Mesodermal cell (in vitro differentiated cells): ENCODE measurements at regions not wholly inside any gene's neighbourhood (a gene's known extent, or its start where the extent isn't known, plus 50 kb on each side); places are given as distances from the start of the nearest gene placed in this dataset.
"Not testable (repeated sequence)": the region's sequence is repeated elsewhere in the genome, so short reads cannot be mapped to it uniquely, and the experiment has no call there.

Experiments used
- H3K27ac ChIP-seq: 2 replicates; pipeline ENCODE4 v1.7.0; 2013; ENCODE audit warnings: mild to moderate bottlenecking, low read depth, low read length, moderate library complexity; ENCODE audit not compliant: severe bottlenecking
- H3K36me3 ChIP-seq: 2 replicates; pipeline ENCODE4 v1.7.1; 2013; ENCODE audit warnings: mild to moderate bottlenecking, low read length, moderate library complexity; ENCODE audit not compliant: control insufficient read depth, insufficient read depth
- H3K4me1 ChIP-seq: one replicate; pipeline ENCODE4 v1.7.1; 2013; ENCODE audit warnings: mild to moderate bottlenecking, low read length; ENCODE audit not compliant: insufficient read depth, control insufficient read depth, poor library complexity, severe bottlenecking
- H3K4me3 ChIP-seq: 2 replicates; pipeline ENCODE4 v1.7.0; 2013; ENCODE audit warnings: low read length, control low read depth, mild to moderate bottlenecking; ENCODE audit not compliant: insufficient read depth, poor library complexity, severe bottlenecking; ENCODE audit errors: extremely low read depth
- H3K9me3 ChIP-seq: 2 replicates; pipeline ENCODE4 v1.7.1; 2013; ENCODE audit warnings: mild to moderate bottlenecking, low read length, moderate library complexity; ENCODE audit not compliant: control insufficient read depth
- WGBS, 2 experiments: methylation state at CpG; one replicate each; pipeline ENCODE4 v1.1.5; 2013; ENCODE audit warnings: missing lambda C conversion rate in 2 of 2; ENCODE audit not compliant: insufficient coverage in 2 of 2; 5-methylcytosine and 5-hydroxymethylcytosine counted together

DNA sequence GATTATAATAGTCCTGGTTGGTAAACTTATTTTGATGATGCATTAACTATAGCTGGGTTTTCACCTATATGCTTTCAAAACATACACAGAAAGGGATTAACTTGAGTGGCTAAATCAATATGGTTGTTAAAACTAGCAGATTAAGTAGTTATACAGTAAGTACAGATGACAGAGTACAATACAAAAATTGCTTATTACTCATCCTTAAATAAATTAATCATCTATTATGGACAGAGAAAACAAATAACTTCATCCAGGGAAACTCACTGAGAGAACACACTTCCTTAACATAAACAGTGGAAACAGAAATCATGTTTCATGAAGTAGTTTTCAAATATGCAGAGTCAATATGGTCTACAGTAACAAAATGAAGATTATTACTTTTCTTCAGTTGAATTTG, 133.4 kb downstream of the AREG start:
- no peaks in the 10 kb centered on the region for H3K9me3 ChIP-seq
- H3K4me1 ChIP-seq, result no peaks in the 10 kb centered on the region
- no peak overlapping the region for H3K4me3 ChIP-seq
- H3K36me3 ChIP-seq, result no peaks in the 10 kb centered on the region
- H3K27ac ChIP-seq, result no peak overlapping the region

GRCh38 chr4:74578865-74579264, 133.9 kb downstream of the AREG start:
- not testable (repeated sequence) for H3K27ac ChIP-seq, H3K4me3 ChIP-seq, H3K36me3 ChIP-seq, H3K4me1 ChIP-seq, H3K9me3 ChIP-seq
- WGBS, 2 experiments, result 77 to 86% methylated on average over 10 to 14 of the region's 19 CpGs

DNA sequence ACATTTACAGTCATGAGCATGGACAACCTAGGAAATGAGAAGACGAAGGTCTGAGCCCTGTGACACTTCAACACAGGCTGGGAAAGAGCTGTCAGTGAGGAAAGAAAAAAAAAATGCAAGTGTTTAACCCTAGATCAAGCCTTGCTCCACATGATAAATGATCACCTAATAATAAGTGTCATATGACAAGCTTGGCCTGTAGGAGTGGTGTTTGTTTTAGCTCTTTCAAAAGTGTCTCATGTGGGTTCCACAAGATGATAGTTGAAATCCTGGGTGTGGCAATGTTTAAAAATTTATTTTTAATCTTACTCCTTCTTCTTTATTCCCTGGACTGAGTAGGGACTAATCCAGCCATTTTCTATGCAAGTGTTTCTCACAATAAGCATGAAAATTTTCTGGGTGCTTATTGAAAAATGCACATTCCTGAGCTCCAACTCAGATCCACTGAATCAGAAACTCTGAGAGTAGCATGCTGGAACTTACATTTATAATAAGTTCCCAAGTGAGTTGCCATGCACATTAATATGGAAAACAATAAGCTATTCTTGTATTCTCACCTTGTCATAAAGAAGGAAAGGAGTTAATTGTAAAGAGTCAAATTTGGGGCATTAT, 138.3 kb downstream of the AREG start:
- Histone ChIP-seq H3K36me3 (no peaks in the 10 kb centered on the region), H3K4me3 (no peak overlapping the region), H3K27ac (no peak overlapping the region), H3K4me1 (no peaks in the 10 kb centered on the region), H3K9me3 (no peaks in the 10 kb centered on the region)
- WGBS, 2 experiments, result 0% methylated on average over 1 of the region's 1 CpG

GRCh38 chr4:74583757-74584156, 138.8 kb downstream of the AREG start:
- H3K27ac ChIP-seq, result no peak overlapping the region
- no peaks in the 10 kb centered on the region for H3K36me3 ChIP-seq
- no peak overlapping the region for H3K4me3 ChIP-seq
- no peaks in the 10 kb centered on the region for H3K9me3 ChIP-seq
- no peaks in the 10 kb centered on the region for H3K4me1 ChIP-seq

DNA sequence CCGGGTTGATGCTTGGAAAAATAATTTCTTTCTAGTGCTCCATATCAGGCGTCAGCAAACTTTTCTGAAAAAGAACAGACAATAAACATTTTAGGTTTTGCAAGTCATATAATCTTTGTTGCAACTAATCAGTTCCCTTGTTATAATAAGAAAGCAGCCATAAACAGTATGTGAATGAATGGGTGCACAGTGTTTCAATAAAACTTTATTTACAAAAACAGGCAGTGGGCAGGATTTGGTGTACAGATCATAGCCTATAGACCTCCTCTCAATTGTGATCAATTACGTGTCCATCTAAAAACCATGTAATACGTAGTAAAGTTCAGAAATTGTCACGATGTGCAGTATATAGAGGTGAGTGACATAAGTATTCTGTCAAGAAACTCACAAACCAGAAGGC, 143.4 kb downstream of the AREG start:
- WGBS, 2 experiments, result 100% methylated on average over 1 of the region's 5 CpGs; no CpG with 5 or more reads in 1 of the 2 experiments
- Histone ChIP-seq H3K27ac (no peak overlapping the region), H3K4me3 (no peak overlapping the region), H3K36me3 (no peaks in the 10 kb centered on the region), H3K4me1 (no peaks in the 10 kb centered on the region), H3K9me3 (no peaks in the 10 kb centered on the region)

DNA sequence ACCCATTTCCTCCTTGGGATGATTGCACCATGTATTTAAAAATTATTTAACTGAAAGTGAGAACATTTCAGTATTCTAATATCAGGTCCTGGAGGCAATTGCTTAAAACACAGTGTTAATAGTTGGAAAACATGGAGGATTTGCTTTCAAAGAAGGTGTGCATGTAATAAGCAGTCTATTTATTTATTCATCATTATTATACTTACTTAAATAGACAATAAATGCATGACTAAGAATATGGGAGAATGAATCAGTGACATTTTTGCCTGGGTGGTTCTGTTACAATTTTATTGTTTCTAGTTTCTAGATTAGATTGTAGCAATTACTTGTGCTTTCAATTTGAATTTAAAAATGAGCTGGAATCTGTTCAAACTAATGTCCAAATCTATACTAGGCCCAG, 145.5 kb downstream of the AREG start:
- Histone ChIP-seq H3K9me3 (no peaks in the 10 kb centered on the region), H3K36me3 (no peaks in the 10 kb centered on the region), H3K4me1 (no peaks in the 10 kb centered on the region), H3K27ac (no peak overlapping the region), H3K4me3 (no peak overlapping the region)

DNA sequence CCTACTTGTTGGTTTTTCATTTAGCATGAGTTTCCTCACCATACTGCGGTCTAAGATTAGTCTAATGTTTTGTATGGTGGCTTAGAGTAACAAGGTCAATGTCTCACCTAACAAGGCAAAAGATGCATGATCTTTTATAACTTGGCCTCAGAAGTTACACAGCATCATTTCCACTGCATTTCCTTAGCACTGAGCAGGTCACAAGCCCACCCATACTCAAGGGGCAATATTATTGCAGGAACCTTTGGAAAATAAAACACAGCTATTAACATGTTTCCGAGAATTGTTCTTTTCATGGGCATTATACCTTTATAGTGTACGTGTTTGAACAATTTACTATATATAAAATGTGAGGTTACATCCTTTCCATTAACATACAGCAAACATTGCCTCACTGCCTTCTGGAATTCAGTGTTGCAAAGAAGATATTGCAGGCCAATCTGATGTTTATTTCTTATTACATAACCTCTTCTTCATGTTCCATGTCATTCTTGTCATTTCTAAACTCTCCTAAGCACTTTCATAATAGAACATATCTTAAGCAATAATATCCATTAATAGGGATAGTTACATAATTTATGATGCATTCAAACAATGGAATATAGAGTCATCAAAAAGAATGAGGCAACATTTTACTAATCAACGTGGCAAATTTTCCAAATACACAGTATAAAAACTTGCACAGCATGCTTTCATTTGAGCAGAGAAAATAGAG, 153.8 kb downstream of the AREG start:
- Histone ChIP-seq H3K27ac (no peak overlapping the region), H3K4me3 (no peak overlapping the region), H3K4me1 (no peaks in the 10 kb centered on the region), H3K36me3 (no peaks in the 10 kb centered on the region), H3K9me3 (peaks cover 12% of the 10 kb centered on the region)
- WGBS, 2 experiments, result no CpG with 5 or more reads among the region's 4 CpGs

- H3K9me3 ChIP-seq, result no peaks in the 10 kb centered on the region
- no peak overlapping the region for H3K4me3 ChIP-seq
- H3K4me1 ChIP-seq, result no peaks in the 10 kb centered on the region
- H3K36me3 ChIP-seq, result no peaks in the 10 kb centered on the region
- WGBS, 2 experiments, result 96 to 100% methylated on average over 1 to 2 of the region's 3 CpGs
- H3K27ac ChIP-seq, result no peak overlapping the region
Measured at GRCh38 chr4:74603186-74603585, 158.2 kb downstream of the AREG start.

GRCh38 chr4:74608151-74608949, 163.4 kb downstream of the AREG start:
- no peaks in the 10 kb centered on the region for H3K36me3 ChIP-seq
- H3K9me3 ChIP-seq, result no peaks in the 10 kb centered on the region
- no peaks in the 10 kb centered on the region for H3K4me1 ChIP-seq
- WGBS, 2 experiments, result 100% methylated on average over 1 to 2 of the region's 2 CpGs
- H3K4me3 ChIP-seq, result no peak overlapping the region
- H3K27ac ChIP-seq, result no peak overlapping the region

DNA sequence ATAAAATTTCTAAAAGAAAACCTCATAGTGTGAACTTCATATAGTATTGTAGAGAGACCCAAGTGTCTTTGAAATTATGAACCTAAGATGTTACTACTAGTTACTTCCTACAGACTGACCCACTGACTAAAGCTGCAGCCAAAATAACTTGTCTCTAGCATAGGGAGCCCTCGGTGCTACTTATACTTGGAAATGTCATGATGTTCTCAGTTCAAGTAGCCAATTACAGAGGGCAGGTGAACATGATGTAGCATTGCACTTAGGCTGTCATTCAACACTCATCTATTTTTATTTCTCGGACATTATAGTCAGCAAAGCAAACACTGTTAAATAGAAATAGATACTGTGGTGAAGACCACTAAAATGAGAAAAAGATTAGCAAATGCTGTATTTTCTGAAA, 165.6 kb downstream of the AREG start:
- Histone ChIP-seq H3K27ac (no peak overlapping the region), H3K4me1 (no peaks in the 10 kb centered on the region), H3K9me3 (no peaks in the 10 kb centered on the region), H3K4me3 (no peak overlapping the region), H3K36me3 (no peaks in the 10 kb centered on the region)
- 80% methylated on average over 1 of the region's 2 CpGs; no CpG with 5 or more reads in 1 of the 2 experiments for WGBS, 2 experiments

DNA sequence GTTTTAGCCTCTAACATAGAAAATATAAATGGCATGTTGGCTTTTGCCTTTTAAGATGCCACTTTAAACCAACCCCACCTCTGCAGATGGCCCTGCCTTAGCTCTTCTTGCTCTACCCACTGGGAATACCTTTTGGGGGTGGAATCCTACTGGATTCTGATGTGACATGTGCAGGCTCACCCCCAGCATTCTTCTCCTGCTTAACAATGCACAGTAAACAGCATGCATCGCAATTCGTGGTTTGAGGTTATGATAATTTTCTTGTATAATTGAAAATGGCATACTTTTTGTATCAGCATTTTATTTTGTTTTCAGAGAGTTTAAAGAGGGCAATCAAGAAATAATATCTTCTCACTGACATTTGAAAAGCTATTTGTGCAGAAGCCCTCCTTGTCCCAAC, 167.9 kb downstream of the AREG start:
- no peaks in the 10 kb centered on the region for H3K4me1 ChIP-seq
- no peaks in the 10 kb centered on the region for H3K9me3 ChIP-seq
- no peak overlapping the region for H3K4me3 ChIP-seq
- H3K27ac ChIP-seq, result no peak overlapping the region
- 83% methylated on average over 1 of the region's 2 CpGs; no CpG with 5 or more reads in 1 of the 2 experiments for WGBS, 2 experiments
- no peaks in the 10 kb centered on the region for H3K36me3 ChIP-seq
